Dedifferentiated amniotic fluid mesenchymal stem cell (primary cell): ENCODE measurements at regions not wholly inside any gene's neighbourhood (a gene's known extent, or its start where the extent isn't known, plus 50 kb on each side); places are given as distances from the start of the nearest gene placed in this dataset.
"Not testable (repeated sequence)": the region's sequence is repeated elsewhere in the genome, so short reads cannot be mapped to it uniquely, and the experiment has no call there.

Experiments used
- DNase-seq: peaks from one replicate; pipeline ENCODE4 v3.0.0-alpha.2; 2016; ENCODE audit errors: extremely low spot score

GRCh38 chr10:14425034-14425433 is 94.3 kb upstream of the FRMD4A start:
- DNase-seq, result no peak

- DNase-seq, result no peak
Measured at GRCh38 chr10:14423111-14423744, 92.5 kb upstream of the FRMD4A start.

GRCh38 chr10:14422431-14422830 is 91.7 kb upstream of the FRMD4A start:
- no peak for DNase-seq

GRCh38 chr10:14421941-14422340 is 91.2 kb upstream of the FRMD4A start:
- DNase-seq, result no peak

- DNase-seq, result not testable (repeated sequence)
Measured at GRCh38 chr10:14417336-14417735, 86.6 kb upstream of the FRMD4A start.

- no peak for DNase-seq
Measured at GRCh38 chr10:14416308-14416700, 85.6 kb upstream of the FRMD4A start.

GRCh38 chr10:14415676-14416307 is 85.1 kb upstream of the FRMD4A start:
- DNase-seq, result no peak

GRCh38 chr10:14414901-14415300 is 84.2 kb upstream of the FRMD4A start:
- DNase-seq, result no peak

GRCh38 chr10:14413523-14413922 is 82.8 kb upstream of the FRMD4A start:
- no peak for DNase-seq

- DNase-seq, result no peak
Measured at GRCh38 chr10:14412624-14413023, 81.9 kb upstream of the FRMD4A start.

- no peak for DNase-seq
Measured at GRCh38 chr10:14409856-14410458, 79.2 kb upstream of the FRMD4A start.

GRCh38 chr10:14409247-14409646 is 78.5 kb upstream of the FRMD4A start:
- DNase-seq, result no peak

GRCh38 chr10:14408139-14408538 is 77.4 kb upstream of the FRMD4A start:
- no peak for DNase-seq

GRCh38 chr10:14407567-14407966 is 76.8 kb upstream of the FRMD4A start:
- no peak for DNase-seq

- peak; percentile 94 for DNase-seq
Measured at GRCh38 chr10:14405076-14406065, 74.6 kb upstream of the FRMD4A start.

- no peak for DNase-seq
Measured at GRCh38 chr10:14403881-14404623, 73.3 kb upstream of the FRMD4A start.

- DNase-seq, result no peak
Measured at GRCh38 chr10:14403359-14403758, 72.6 kb upstream of the FRMD4A start.

- no peak for DNase-seq
Measured at GRCh38 chr10:14399641-14400040, 68.9 kb upstream of the FRMD4A start.

GRCh38 chr10:14397066-14397465 is 66.3 kb upstream of the FRMD4A start:
- peak; percentile 97 for DNase-seq

GRCh38 chr10:14396411-14397048 is 65.8 kb upstream of the FRMD4A start:
- peak; percentile 19 for DNase-seq

GRCh38 chr10:14394179-14394578 is 63.5 kb upstream of the FRMD4A start:
- no peak for DNase-seq
